ENCODE measurements at regions not wholly inside any gene's neighbourhood (a gene's known extent, or its start where the extent isn't known, plus 50 kb on each side); places are given as distances from the start of the nearest gene placed in this dataset.

GRCh38 chr6:134421501-134421900, 103.6 kb upstream of the SGK1 start:
- TF ChIP-seq, protein P1, sequence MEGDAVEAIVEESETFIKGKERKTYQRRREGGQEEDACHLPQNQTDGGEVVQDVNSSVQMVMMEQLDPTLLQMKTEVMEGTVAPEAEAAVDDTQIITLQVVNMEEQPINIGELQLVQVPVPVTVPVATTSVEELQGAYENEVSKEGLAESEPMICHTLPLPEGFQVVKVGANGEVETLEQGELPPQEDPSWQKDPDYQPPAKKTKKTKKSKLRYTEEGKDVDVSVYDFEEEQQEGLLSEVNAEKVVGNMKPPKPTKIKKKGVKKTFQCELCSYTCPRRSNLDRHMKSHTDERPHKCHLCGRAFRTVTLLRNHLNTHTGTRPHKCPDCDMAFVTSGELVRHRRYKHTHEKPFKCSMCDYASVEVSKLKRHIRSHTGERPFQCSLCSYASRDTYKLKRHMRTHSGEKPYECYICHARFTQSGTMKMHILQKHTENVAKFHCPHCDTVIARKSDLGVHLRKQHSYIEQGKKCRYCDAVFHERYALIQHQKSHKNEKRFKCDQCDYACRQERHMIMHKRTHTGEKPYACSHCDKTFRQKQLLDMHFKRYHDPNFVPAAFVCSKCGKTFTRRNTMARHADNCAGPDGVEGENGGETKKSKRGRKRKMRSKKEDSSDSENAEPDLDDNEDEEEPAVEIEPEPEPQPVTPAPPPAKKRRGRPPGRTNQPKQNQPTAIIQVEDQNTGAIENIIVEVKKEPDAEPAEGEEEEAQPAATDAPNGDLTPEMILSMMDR (conservative IDR thresholded peaks at IDR 0.05) = no peak
- no peak for TF ChIP-seq EZH2 (IDR thresholded peaks at IDR 0.05; ENCODE audit: low read depth)
